ENCODE measurements at regions not wholly inside any gene's neighbourhood (a gene's known extent, or its start where the extent isn't known, plus 50 kb on each side); places are given as distances from the start of the nearest gene placed in this dataset.

- ATAC-seq (no peak), DNase-seq (no peak), FAIRE-seq (no peak)
- no peaks in the 10 kb centered on the region for H3K36me3 ChIP-seq
- TF ChIP-seq CTCF (IDR thresholded peaks at IDR 0.05) = no peak
- 49 to 62% methylated on average over 7 of the region's 7 CpGs for WGBS, 2 donors
- no peak overlapping the region for H3K4me3 ChIP-seq
- H3K4me1 ChIP-seq = no peaks in the 10 kb centered on the region
- H3K9me3 ChIP-seq = no peaks in the 10 kb centered on the region
- no peaks in the 10 kb centered on the region for H3K27me3 ChIP-seq
- intact Hi-C loops (cut with DNase I) = no loop called here
- no peak overlapping the region for H3K27ac ChIP-seq
Measured at GRCh38 chr5:4405614-4406219, 734.4 kb upstream of the ADAMTS16 start.

- WGBS, 2 donors = 63 to 80% methylated on average over 5 of the region's 5 CpGs
- DNase-seq = no peak
Measured at GRCh38 chr5:4410151-4410550, 730.0 kb upstream of the ADAMTS16 start.

GRCh38 chr5:4411664-4412063 is 728.5 kb upstream of the ADAMTS16 start:
- WGBS, 2 donors = 57 to 65% methylated on average over 8 of the region's 8 CpGs
- Histone ChIP-seq H3K27ac (no peak overlapping the region), H3K4me3 (no peak overlapping the region), H3K9me3 (no peaks in the 10 kb centered on the region), H3K4me1 (no peaks in the 10 kb centered on the region), H3K27me3 (no peaks in the 10 kb centered on the region), H3K36me3 (no peaks in the 10 kb centered on the region)
- ATAC-seq (no peak), DNase-seq (no peak), FAIRE-seq (no peak)
- no peak for TF ChIP-seq CTCF (IDR thresholded peaks at IDR 0.05)
- intact Hi-C loops (cut with DNase I) = no loop called here

More at GRCh38 chr5:4410151-4410550, 730.0 kb upstream of the ADAMTS16 start:
- FAIRE-seq (no peak), ATAC-seq (no peak)
- H3K27me3 ChIP-seq = no peaks in the 10 kb centered on the region
- intact Hi-C loops (cut with DNase I) = no loop called here
- no peaks in the 10 kb centered on the region for H3K9me3 ChIP-seq
- no peak for TF ChIP-seq CTCF (IDR thresholded peaks at IDR 0.05)
- H3K36me3 ChIP-seq = no peaks in the 10 kb centered on the region
- H3K27ac ChIP-seq = no peak overlapping the region
- no peak overlapping the region for H3K4me3 ChIP-seq
- no peaks in the 10 kb centered on the region for H3K4me1 ChIP-seq

GRCh38 chr5:4413996-4414395 is 726.1 kb upstream of the ADAMTS16 start:
- WGBS, 2 donors = 21 to 28% methylated on average over 8 of the region's 8 CpGs
- Histone ChIP-seq H3K4me3 (no peak overlapping the region), H3K4me1 (no peaks in the 10 kb centered on the region), H3K36me3 (no peaks in the 10 kb centered on the region), H3K27me3 (no peaks in the 10 kb centered on the region), H3K27ac (no peak overlapping the region), H3K9me3 (no peaks in the 10 kb centered on the region)
- intact Hi-C loops (cut with DNase I) = no loop called here
- ATAC-seq = no peak
- FAIRE-seq = no peak
- no peak for DNase-seq
- no peak for TF ChIP-seq CTCF (IDR thresholded peaks at IDR 0.05)

GRCh38 chr5:4418084-4418483 is 722.0 kb upstream of the ADAMTS16 start:
- FAIRE-seq = no peak
- intact Hi-C loops (cut with DNase I) = no loop called here

More at GRCh38 chr5:4418084-4418483, 722.0 kb upstream of the ADAMTS16 start:
- Histone ChIP-seq H3K4me1 (no peaks in the 10 kb centered on the region), H3K27ac (no peak overlapping the region), H3K4me3 (no peak overlapping the region), H3K27me3 (no peaks in the 10 kb centered on the region), H3K9me3 (no peaks in the 10 kb centered on the region), H3K36me3 (no peaks in the 10 kb centered on the region)
- DNase-seq = no peak
- WGBS, 2 donors = 13 to 27% methylated on average over 2 of the region's 2 CpGs
- no peak for ATAC-seq
- no peak for TF ChIP-seq CTCF (IDR thresholded peaks at IDR 0.05)

Measured in pancreas (tissue), 10 donors.